ENCODE measurements at regions not wholly inside any gene's neighbourhood (a gene's known extent, or its start where the extent isn't known, plus 50 kb on each side); places are given as distances from the start of the nearest gene placed in this dataset.

GRCh38 chr6:56862415-56863175 lies 92.3 kb upstream of the BEND6 start:
- ChIA-PET CTCF (no interaction called here), POLR2A (no interaction called here)
- no peak for DNase-seq
- Mint-ChIP-seq H3K27me3 (ENCODE audit: low read depth) (peaks cover 17% of the 10 kb centered on the region), H3K9me3 (ENCODE audit: insufficient read depth) (no peaks in the 10 kb centered on the region), H3K27ac (no peak overlapping the region), H3K4me3 (no peak overlapping the region), H3K4me1 (ENCODE audit: low read depth) (no peaks in the 10 kb centered on the region), H3K36me3 (ENCODE audit: low read depth) (no peaks in the 10 kb centered on the region)
- no peak for ATAC-seq

GRCh38 chr6:56860475-56860874 lies 94.4 kb upstream of the BEND6 start:
- no peak for DNase-seq
- ATAC-seq = no peak
- Mint-ChIP-seq H3K27me3 (ENCODE audit: low read depth) (peaks cover 21% of the 10 kb centered on the region), H3K9me3 (ENCODE audit: insufficient read depth) (no peaks in the 10 kb centered on the region), H3K4me1 (ENCODE audit: low read depth) (no peaks in the 10 kb centered on the region), H3K36me3 (ENCODE audit: low read depth) (no peaks in the 10 kb centered on the region), H3K27ac (no peak overlapping the region), H3K4me3 (no peak overlapping the region)
- POLR2A ChIA-PET = no interaction called here
- CTCF ChIA-PET = no interaction called here

DNA sequence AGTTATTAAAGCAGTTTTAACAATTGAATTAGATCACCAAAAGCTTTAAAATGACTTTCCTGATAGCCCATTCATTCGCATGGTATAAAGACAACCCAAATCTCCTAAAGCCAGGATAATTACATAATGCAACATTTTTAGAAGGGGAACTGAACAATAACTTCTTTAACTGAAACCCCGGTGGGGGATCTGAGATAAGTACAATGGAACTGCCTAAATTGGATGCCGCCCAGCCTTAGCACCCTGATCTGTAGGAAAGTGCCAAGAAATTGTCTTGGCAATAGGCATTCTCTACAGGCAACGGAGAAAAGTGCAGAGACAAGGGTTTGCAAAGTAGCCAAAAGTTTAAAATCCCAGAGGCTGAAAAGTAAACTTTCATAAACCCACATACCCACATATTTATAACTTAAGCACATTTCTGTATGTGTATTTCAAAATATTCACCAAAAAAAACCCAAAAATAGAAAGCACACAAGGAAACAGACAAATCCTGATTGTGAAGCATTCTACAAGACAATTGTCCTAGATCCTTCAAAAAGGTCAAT lies 98.8 kb upstream of the BEND6 start:
- H3K4me1 Mint-ChIP-seq (ENCODE audit: low read depth) = peaks cover 17% of the 10 kb centered on the region
- H3K27ac Mint-ChIP-seq = no peak overlapping the region
- H3K9me3 Mint-ChIP-seq (ENCODE audit: insufficient read depth) = no peaks in the 10 kb centered on the region
- ChIA-PET CTCF (no interaction called here), POLR2A (no interaction called here)
- H3K27me3 Mint-ChIP-seq (ENCODE audit: low read depth) = peaks cover 26% of the 10 kb centered on the region
- no peaks in the 10 kb centered on the region for H3K36me3 Mint-ChIP-seq (ENCODE audit: low read depth)
- ATAC-seq (no peak), DNase-seq (no peak)
- no peak overlapping the region for H3K4me3 Mint-ChIP-seq

DNA sequence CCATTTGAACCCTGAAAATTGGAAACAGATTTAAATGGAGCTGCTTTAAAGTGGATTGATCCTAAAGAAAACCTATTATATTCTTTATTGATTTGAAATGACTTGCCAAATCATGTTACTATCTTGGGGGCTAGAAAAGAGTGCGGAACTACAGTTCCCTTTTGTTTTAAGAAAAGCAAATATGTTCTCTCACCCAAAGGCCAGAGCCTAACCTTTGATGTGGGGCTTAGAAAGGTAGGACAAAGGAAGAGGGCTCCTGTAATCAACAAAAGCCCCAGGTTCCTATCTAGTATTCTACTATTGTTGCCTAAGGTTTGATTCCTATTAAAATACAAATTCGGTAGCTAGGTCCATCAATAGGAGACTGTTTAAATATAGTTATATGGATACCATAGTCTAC lies 100.8 kb upstream of the BEND6 start:
- ATAC-seq (no peak), DNase-seq (no peak)
- Mint-ChIP-seq H3K4me3 (no peak overlapping the region), H3K36me3 (ENCODE audit: low read depth) (no peaks in the 10 kb centered on the region), H3K27ac (no peak overlapping the region), H3K4me1 (ENCODE audit: low read depth) (peaks cover 19% of the 10 kb centered on the region), H3K27me3 (ENCODE audit: low read depth) (peaks cover 42% of the 10 kb centered on the region), H3K9me3 (ENCODE audit: insufficient read depth) (no peaks in the 10 kb centered on the region)
- ChIA-PET POLR2A (no interaction called here), CTCF (no interaction called here)

DNA sequence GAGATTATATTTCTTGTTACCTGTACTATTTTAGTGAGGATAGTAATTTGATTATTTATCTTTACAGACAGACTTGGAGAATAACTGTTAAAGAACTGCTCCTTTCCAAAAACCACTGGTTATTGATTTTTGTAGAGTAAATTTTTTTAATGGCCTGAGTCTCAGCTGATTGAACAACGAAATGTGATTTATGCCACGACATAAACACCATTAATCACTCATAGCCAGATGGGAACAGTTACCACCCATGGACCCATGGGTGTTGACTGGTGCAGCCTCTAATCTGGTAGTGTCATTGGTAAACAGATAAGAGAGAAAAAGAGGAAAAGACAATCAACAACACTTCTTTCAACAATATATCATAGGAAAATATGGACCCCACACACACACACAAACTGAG lies 101.4 kb upstream of the BEND6 start:
- CTCF ChIA-PET = interaction anchor here (2.5 kb wide), 1 partner anchor 33 kb away, joined by 10 read pairs; no protein-coding TSS in a partner anchor
- no peaks in the 10 kb centered on the region for H3K9me3 Mint-ChIP-seq (ENCODE audit: insufficient read depth)
- DNase-seq (no peak), ATAC-seq (no peak)
- peaks cover 19% of the 10 kb centered on the region for H3K4me1 Mint-ChIP-seq (ENCODE audit: low read depth)
- H3K27me3 Mint-ChIP-seq (ENCODE audit: low read depth) = peaks cover 39% of the 10 kb centered on the region
- POLR2A ChIA-PET = no interaction called here
- H3K36me3 Mint-ChIP-seq (ENCODE audit: low read depth) = no peaks in the 10 kb centered on the region
- no peak overlapping the region for H3K27ac Mint-ChIP-seq
- H3K4me3 Mint-ChIP-seq = no peak overlapping the region

GRCh38 chr6:56852260-56853010 lies 102.5 kb upstream of the BEND6 start:
- peak overlapping the region; percentile 69 for H3K4me3 Mint-ChIP-seq
- ATAC-seq = peak; percentile 27

DNA sequence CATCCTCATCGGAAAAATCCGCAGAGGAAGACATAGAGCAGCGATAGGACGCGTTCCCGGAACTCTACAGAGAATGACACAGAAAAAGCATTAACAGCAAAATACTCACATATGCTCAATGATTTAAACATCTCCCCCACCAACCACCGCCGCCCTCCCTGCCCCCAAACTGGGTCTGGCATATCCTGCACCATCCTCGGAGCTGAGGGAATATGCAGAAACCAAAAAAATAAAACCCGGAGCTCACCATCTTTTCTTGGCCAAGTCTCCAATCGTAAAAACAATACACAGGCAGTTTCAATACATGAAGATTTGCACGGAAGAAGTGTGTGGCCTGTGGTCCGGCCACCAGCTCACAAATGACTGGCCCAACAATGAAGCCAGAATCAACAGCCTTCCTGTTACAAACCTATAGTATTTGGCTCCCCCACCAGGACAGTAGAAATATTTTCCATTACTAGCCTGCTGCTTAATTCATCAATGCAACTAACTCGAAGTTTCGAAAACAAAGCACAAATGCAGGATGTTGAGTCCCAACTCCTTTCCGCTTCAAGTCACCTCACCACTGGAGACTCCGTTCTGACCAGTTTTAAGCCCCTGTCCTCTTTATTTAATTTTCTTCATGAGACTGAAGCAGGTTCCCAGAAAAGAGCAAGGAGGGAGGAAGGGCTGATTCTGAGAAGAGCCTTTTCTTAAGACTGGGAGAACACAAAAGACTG lies 103.2 kb upstream of the BEND6 start:
- POLR2A ChIA-PET = no interaction called here

More at GRCh38 chr6:56852260-56853010, 102.5 kb upstream of the BEND6 start:
- CTCF ChIA-PET = interaction anchor here (0.7 to 2.5 kb wide), 17 partner anchors 8 to 472 kb away, joined by 3 to 18 read pairs (median 4); partner anchors contain the start of gene DST
- H3K9me3 Mint-ChIP-seq (ENCODE audit: insufficient read depth) = no peaks in the 10 kb centered on the region
- H3K36me3 Mint-ChIP-seq (ENCODE audit: low read depth) = no peaks in the 10 kb centered on the region
- H3K4me1 Mint-ChIP-seq (ENCODE audit: low read depth) = peaks cover 19% of the 10 kb centered on the region
- H3K27ac Mint-ChIP-seq = no peak overlapping the region
- peaks cover 41% of the 10 kb centered on the region for H3K27me3 Mint-ChIP-seq (ENCODE audit: low read depth)
- POLR2A ChIA-PET = no interaction called here
- no peak for DNase-seq

DNA sequence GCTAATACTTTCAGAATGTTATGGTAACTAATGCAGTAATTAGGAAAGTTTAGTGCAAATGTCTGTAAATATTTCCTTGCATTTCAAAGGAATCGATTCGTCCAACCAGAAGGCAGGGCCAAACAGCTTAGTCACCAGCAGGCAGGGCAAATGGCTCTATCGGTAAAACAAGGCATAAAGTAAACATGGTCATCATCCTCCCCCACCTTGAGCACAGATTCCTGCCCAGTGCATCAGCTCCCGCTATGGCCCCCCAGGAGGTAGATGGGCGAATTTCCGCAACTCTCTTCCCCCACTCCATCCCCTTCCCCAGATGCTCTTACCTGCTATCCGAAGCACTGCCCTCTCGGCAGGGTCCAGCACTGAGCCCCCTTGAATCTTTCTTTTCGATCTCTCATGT lies 103.8 kb upstream of the BEND6 start:
- CTCF ChIA-PET = interaction anchor here (0.6 to 2.5 kb wide), 20 partner anchors 11 to 473 kb away, joined by 3 to 18 read pairs (median 4); no protein-coding TSS in a partner anchor
- H3K9me3 Mint-ChIP-seq (ENCODE audit: insufficient read depth) = no peaks in the 10 kb centered on the region
- H3K27me3 Mint-ChIP-seq (ENCODE audit: low read depth) = peaks cover 46% of the 10 kb centered on the region
- peak overlapping the region; percentile 69 for H3K4me3 Mint-ChIP-seq
- H3K4me1 Mint-ChIP-seq (ENCODE audit: low read depth) = peaks cover 19% of the 10 kb centered on the region
- DNase-seq = no peak
- POLR2A ChIA-PET = no interaction called here
- no peaks in the 10 kb centered on the region for H3K36me3 Mint-ChIP-seq (ENCODE audit: low read depth)
- peak; percentile 12 for ATAC-seq
- H3K27ac Mint-ChIP-seq = no peak overlapping the region

More for the DNA sequence above, 103.2 kb upstream of the BEND6 start:
- Mint-ChIP-seq H3K27me3 (ENCODE audit: low read depth) (peaks cover 43% of the 10 kb centered on the region), H3K36me3 (ENCODE audit: low read depth) (no peaks in the 10 kb centered on the region), H3K27ac (peak overlapping the region; percentile 23), H3K9me3 (ENCODE audit: insufficient read depth) (no peaks in the 10 kb centered on the region), H3K4me3 (peak overlapping the region; percentile 69), H3K4me1 (ENCODE audit: low read depth) (peaks cover 19% of the 10 kb centered on the region)
- CTCF ChIA-PET = interaction anchor here (0.6 to 2.5 kb wide), 25 partner anchors 8 to 473 kb away, joined by 3 to 18 read pairs (median 3); partner anchors contain the start of gene DST
- DNase-seq (peak; percentile 64), ATAC-seq (peak; percentile 93)

GRCh38 chr6:56850626-56851025 lies 104.3 kb upstream of the BEND6 start:
- Mint-ChIP-seq H3K27me3 (ENCODE audit: low read depth) (peaks cover 46% of the 10 kb centered on the region), H3K27ac (no peak overlapping the region), H3K9me3 (ENCODE audit: insufficient read depth) (no peaks in the 10 kb centered on the region), H3K4me1 (ENCODE audit: low read depth) (peaks cover 19% of the 10 kb centered on the region), H3K36me3 (ENCODE audit: low read depth) (no peaks in the 10 kb centered on the region), H3K4me3 (no peak overlapping the region)
- CTCF ChIA-PET = interaction anchor here (1.0 to 2.5 kb wide), 6 partner anchors 10 to 256 kb away, joined by 3 to 18 read pairs (median 14); no protein-coding TSS in a partner anchor
- POLR2A ChIA-PET = no interaction called here
- DNase-seq (no peak), ATAC-seq (no peak)

GRCh38 chr6:56849896-56850295 lies 105.0 kb upstream of the BEND6 start:
- Mint-ChIP-seq H3K4me1 (ENCODE audit: low read depth) (peaks cover 19% of the 10 kb centered on the region), H3K36me3 (ENCODE audit: low read depth) (no peaks in the 10 kb centered on the region), H3K9me3 (ENCODE audit: insufficient read depth) (no peaks in the 10 kb centered on the region), H3K27me3 (ENCODE audit: low read depth) (peaks cover 53% of the 10 kb centered on the region), H3K27ac (no peak overlapping the region), H3K4me3 (no peak overlapping the region)
- ATAC-seq = no peak
- POLR2A ChIA-PET = no interaction called here
- CTCF ChIA-PET = no interaction called here
- no peak for DNase-seq

DNA sequence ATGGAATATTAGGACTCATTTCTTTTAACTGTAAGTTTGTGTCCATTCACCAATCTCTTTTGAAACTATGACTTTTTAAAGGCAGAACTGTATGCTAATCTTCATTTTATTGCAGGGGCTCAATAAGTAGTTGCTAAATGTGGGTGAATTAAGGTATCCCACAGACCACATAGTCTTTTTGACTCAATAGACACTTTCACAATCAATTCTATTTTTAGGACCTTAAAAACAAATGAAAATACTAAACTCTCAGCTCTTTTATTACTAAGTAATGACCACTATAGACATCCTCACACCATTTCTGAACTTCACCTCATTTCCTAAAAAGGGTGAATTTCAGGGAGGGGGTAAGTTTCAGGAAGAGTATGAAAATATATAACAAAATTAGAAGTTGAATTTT lies 106.8 kb upstream of the BEND6 start:
- peaks cover 19% of the 10 kb centered on the region for H3K4me1 Mint-ChIP-seq (ENCODE audit: low read depth)
- POLR2A ChIA-PET = no interaction called here
- peaks cover 55% of the 10 kb centered on the region for H3K27me3 Mint-ChIP-seq (ENCODE audit: low read depth)
- H3K36me3 Mint-ChIP-seq (ENCODE audit: low read depth) = no peaks in the 10 kb centered on the region
- DNase-seq = no peak
- H3K9me3 Mint-ChIP-seq (ENCODE audit: insufficient read depth) = no peaks in the 10 kb centered on the region
- CTCF ChIA-PET = no interaction called here
- H3K27ac Mint-ChIP-seq = no peak overlapping the region
- H3K4me3 Mint-ChIP-seq = no peak overlapping the region
- no peak for ATAC-seq
